Muscle layer of colon (tissue), 2 donors: ENCODE measurements at regions not wholly inside any gene's neighbourhood (a gene's known extent, or its start where the extent isn't known, plus 50 kb on each side); places are given as distances from the start of the nearest gene placed in this dataset.

ENCODE experiments used
- H3K27ac ChIP-seq: one replicate; pipeline ENCODE4 v1.7.0; 2013; ENCODE audit warnings: low read depth, mild to moderate bottlenecking, low read length, moderate library complexity
- H3K27me3 ChIP-seq, 2 donors: one replicate each; pipeline ENCODE4 v1.7.0; 2013; ENCODE audit warnings: low read length in 2 of 2, mild to moderate bottlenecking in 2 of 2; ENCODE audit not compliant: insufficient read depth in 2 of 2, control insufficient read depth in 1 of 2
- H3K36me3 ChIP-seq: one replicate; pipeline ENCODE4 v1.7.0; 2013; ENCODE audit warnings: mild to moderate bottlenecking, low read length; ENCODE audit not compliant: insufficient read depth
- H3K4me1 ChIP-seq: one replicate; pipeline ENCODE4 v1.7.0; 2013; ENCODE audit warnings: mild to moderate bottlenecking, low read length; ENCODE audit not compliant: insufficient read depth
- H3K4me3 ChIP-seq, 2 donors: one replicate each; pipeline ENCODE4 v1.7.0; 2013; ENCODE audit warnings: low read length in 2 of 2, low read depth in 1 of 2, mild to moderate bottlenecking in 1 of 2, moderate library complexity in 1 of 2
- H3K9ac ChIP-seq: one replicate; pipeline ENCODE4 v1.7.0; 2013; ENCODE audit warnings: low read length
- H3K9me3 ChIP-seq: one replicate; pipeline ENCODE4 v1.7.0; 2013; ENCODE audit warnings: mild to moderate bottlenecking, low read length
- donor health status: abdominal sarcoma.
- donor health status: Adenocarcinoma of cecum.

DNA sequence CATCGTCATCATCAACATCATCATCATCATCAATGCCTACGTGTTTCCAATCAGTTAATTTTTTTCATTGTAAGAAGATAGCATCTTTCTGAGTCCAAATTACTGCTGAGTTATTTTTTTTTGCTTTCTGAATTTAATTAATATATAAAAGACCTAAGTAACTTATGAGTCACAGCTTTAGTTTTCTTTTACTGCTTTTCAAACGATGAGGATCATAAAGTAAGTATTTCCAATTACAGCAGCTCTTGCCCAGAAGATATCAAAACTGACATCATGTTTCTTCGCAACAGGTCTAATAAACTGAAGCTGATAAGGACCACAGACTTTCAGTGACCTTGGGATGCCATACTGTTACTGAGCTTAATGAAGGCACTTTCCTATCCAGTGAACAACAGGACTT, 442.2 kb downstream of the DSEL start:
- no peak overlapping the region for H3K4me3 ChIP-seq
- H3K9ac ChIP-seq, result no peak overlapping the region
- H3K4me1 ChIP-seq, result no peaks in the 10 kb centered on the region
- no peaks in the 10 kb centered on the region for H3K9me3 ChIP-seq
- no peak overlapping the region for H3K27ac ChIP-seq
- no peaks in the 10 kb centered on the region for H3K27me3 ChIP-seq
- H3K36me3 ChIP-seq, result no peaks in the 10 kb centered on the region

DNA sequence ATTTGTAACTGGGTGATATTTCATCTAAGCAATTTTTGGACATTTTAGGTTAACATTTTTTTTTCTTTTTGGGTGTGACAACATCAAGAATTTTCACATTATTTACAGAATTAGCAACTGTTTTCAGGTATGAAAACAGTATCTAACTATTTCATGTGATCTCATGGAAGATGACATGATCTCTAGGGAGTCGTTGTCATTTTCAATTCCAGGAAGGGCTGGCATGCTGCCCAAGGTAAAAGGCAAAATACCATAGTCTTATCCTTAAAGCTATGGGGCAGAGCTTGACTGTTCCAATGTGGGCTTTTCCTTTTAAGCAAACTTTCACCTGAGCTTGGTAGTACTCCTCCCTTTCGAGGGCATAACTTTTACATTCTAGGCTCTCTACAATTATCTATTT, 443.7 kb downstream of the DSEL start:
- Histone ChIP-seq H3K27me3 (no peaks in the 10 kb centered on the region), H3K4me1 (no peaks in the 10 kb centered on the region), H3K4me3 (no peak overlapping the region), H3K36me3 (no peaks in the 10 kb centered on the region), H3K9ac (no peak overlapping the region), H3K9me3 (no peaks in the 10 kb centered on the region), H3K27ac (no peak overlapping the region)

- Histone ChIP-seq H3K27ac (no peak overlapping the region), H3K36me3 (no peaks in the 10 kb centered on the region), H3K9ac (no peak overlapping the region), H3K9me3 (no peaks in the 10 kb centered on the region), H3K27me3 (no peaks in the 10 kb centered on the region), H3K4me3 (no peak overlapping the region), H3K4me1 (no peaks in the 10 kb centered on the region)
Measured at GRCh38 chr18:67068608-67069007, 447.9 kb downstream of the DSEL start.

DNA sequence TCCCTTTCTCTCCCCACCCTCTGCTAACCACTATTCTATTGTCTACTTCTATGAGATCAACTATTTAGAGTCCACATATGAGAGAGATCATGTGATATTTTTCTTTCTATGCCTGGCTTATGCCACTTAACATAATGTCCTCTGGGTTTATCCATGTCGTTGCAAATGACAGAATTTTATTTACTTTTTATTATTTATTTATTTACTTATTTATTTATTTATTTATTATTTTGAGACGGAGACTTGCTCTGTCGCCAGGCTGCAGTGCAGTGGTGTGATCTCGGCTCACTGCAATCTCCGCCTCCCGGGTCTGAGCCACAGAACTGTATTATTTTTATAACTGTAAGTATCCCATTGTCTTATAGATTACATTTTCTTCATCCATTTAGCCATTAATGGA, 443.4 kb upstream of the CDH19 start:
- Histone ChIP-seq H3K27ac (no peak overlapping the region), H3K9me3 (no peaks in the 10 kb centered on the region), H3K36me3 (no peaks in the 10 kb centered on the region), H3K9ac (no peak overlapping the region), H3K4me1 (no peaks in the 10 kb centered on the region), H3K4me3 (no peak overlapping the region), H3K27me3 (no peaks in the 10 kb centered on the region)

DNA sequence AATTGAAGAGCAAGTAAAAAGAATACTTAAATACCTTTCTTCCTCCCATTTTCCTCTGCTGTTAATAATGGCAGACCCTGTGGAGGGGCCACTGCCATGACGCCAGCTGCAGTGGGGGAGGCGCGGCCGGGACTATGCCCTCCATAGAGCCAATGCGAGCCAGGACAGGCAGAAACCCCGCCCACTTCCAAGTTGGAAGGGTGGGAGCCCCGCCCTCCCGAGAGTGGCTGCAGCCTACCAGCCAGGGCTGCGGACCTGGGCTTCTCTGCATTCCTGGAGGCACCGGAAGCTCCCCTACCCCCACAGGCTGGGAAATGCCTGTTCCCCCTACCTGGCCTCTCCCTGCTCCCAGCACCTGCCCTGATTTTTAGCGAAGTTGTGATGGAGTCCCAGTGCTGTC, 439.4 kb upstream of the CDH19 start:
- Histone ChIP-seq H3K27me3 (no peaks in the 10 kb centered on the region), H3K9ac (no peak overlapping the region), H3K4me1 (no peaks in the 10 kb centered on the region), H3K9me3 (no peaks in the 10 kb centered on the region), H3K27ac (no peak overlapping the region), H3K4me3 (no peak overlapping the region), H3K36me3 (no peaks in the 10 kb centered on the region)

DNA sequence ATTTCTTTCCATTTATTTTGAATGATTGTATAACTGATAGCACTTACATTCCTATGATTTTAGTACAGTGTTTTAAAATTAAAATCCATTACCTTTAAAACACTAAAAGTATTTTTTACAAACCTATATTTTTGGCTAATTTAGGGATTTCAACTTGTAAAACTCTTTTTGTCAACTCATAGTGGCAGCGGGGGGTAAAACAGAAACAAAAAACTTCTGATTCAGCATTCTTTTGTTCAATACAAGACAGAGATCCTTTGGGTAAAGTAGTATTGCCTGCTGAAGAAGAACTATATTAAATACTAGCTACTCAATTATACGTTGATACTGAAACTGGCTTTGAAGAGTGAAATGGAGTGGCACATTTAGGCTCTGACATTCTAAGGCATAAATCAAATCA, 437.4 kb upstream of the CDH19 start:
- Histone ChIP-seq H3K4me3 (no peak overlapping the region), H3K4me1 (no peaks in the 10 kb centered on the region), H3K36me3 (no peaks in the 10 kb centered on the region), H3K27me3 (no peaks in the 10 kb centered on the region), H3K9me3 (no peaks in the 10 kb centered on the region), H3K9ac (no peak overlapping the region), H3K27ac (no peak overlapping the region)

DNA sequence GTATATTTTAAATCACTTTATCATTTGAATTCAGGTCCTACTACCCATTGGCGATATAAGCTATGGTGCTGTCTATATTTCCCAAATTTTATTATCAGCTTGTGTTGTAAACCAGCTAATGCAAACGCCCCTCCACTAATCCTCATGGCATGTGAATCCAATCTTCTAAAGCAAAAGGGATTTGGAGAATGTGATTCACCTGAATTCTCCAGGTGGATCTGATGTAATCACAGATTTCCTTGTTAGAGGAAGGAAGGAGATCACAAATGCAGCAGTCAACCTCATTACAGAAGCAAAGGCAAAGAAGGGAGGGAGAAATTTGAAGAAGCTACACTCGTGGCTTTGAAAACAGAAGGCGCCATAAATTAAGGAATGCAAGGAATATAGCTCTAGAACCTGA, 431.1 kb upstream of the CDH19 start:
- H3K27ac ChIP-seq, result no peak overlapping the region
- no peaks in the 10 kb centered on the region for H3K36me3 ChIP-seq
- H3K4me1 ChIP-seq, result no peaks in the 10 kb centered on the region
- no peak overlapping the region for H3K9ac ChIP-seq
- no peak overlapping the region for H3K4me3 ChIP-seq
- no peaks in the 10 kb centered on the region for H3K27me3 ChIP-seq
- no peaks in the 10 kb centered on the region for H3K9me3 ChIP-seq

GRCh38 chr18:67023059-67023458, 419.2 kb upstream of the CDH19 start:
- no peaks in the 10 kb centered on the region for H3K4me1 ChIP-seq
- no peaks in the 10 kb centered on the region for H3K9me3 ChIP-seq
- no peak overlapping the region for H3K27ac ChIP-seq
- no peak overlapping the region for H3K9ac ChIP-seq
- H3K4me3 ChIP-seq, result no peak overlapping the region
- H3K27me3 ChIP-seq, result no peaks in the 10 kb centered on the region
- no peaks in the 10 kb centered on the region for H3K36me3 ChIP-seq

DNA sequence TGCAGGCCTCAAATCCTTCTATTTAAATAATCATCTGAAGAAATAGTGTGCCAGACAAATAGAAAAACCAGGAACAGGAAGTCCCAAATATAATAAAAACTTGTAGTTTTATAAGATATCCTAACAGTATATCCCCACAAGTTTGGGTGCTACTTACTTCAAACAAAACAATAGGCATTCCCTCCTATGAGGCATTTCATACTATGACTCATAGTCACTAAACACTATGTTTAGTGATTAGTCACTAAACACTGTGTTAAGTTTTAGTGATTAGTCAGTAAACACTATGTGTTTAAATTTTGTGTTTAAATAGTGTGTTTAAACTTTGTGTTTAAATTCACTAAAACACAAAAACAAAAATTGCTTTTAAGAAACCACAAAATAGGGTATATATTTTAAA, 407.0 kb upstream of the CDH19 start:
- no peaks in the 10 kb centered on the region for H3K27me3 ChIP-seq
- no peak overlapping the region for H3K4me3 ChIP-seq
- H3K9ac ChIP-seq, result no peak overlapping the region
- no peak overlapping the region for H3K27ac ChIP-seq
- H3K36me3 ChIP-seq, result no peaks in the 10 kb centered on the region
- H3K9me3 ChIP-seq, result no peaks in the 10 kb centered on the region
- no peaks in the 10 kb centered on the region for H3K4me1 ChIP-seq

DNA sequence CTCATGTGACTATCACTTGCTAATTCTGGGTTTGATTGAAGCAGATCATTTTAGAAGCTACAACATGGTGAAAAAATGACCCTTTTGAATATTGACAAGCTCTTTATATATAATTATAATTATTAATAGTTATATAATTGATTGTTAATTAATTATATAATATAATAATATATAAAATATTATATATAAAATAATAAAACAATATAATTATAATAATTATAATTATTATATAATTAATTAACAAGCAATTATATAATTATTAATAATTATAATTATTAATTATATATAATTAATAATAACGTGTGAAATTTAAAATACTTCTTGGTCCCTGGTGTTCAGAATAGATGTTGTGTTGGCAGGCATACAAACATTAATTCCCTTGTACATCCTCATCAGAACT, 404.1 kb upstream of the CDH19 start:
- Histone ChIP-seq H3K4me3 (no peak overlapping the region), H3K9ac (no peak overlapping the region), H3K36me3 (no peaks in the 10 kb centered on the region), H3K9me3 (no peaks in the 10 kb centered on the region), H3K27ac (no peak overlapping the region), H3K27me3 (no peaks in the 10 kb centered on the region), H3K4me1 (no peaks in the 10 kb centered on the region)

DNA sequence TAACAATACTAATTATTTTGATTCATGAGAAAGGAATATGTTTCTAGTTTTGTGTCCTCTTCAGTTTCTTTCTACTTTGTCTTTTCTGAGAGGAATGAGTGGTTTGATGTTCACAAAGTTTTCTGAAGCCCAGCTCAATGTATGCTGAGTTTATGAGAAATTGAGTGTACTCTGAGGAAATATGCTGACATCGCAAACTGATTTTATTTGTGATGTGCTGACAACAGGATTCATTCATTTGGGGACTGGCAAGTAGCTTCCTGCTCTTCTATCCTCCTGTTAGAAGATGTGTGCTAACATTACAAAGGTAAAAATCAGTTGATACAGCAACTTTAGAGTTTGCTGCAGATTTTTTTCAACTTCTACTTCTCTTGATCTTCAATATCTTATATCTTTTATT, 403.2 kb upstream of the CDH19 start:
- H3K27ac ChIP-seq, result no peak overlapping the region
- H3K36me3 ChIP-seq, result no peaks in the 10 kb centered on the region
- H3K4me1 ChIP-seq, result no peaks in the 10 kb centered on the region
- no peak overlapping the region for H3K4me3 ChIP-seq
- H3K27me3 ChIP-seq, result no peaks in the 10 kb centered on the region
- no peaks in the 10 kb centered on the region for H3K9me3 ChIP-seq
- H3K9ac ChIP-seq, result no peak overlapping the region

DNA sequence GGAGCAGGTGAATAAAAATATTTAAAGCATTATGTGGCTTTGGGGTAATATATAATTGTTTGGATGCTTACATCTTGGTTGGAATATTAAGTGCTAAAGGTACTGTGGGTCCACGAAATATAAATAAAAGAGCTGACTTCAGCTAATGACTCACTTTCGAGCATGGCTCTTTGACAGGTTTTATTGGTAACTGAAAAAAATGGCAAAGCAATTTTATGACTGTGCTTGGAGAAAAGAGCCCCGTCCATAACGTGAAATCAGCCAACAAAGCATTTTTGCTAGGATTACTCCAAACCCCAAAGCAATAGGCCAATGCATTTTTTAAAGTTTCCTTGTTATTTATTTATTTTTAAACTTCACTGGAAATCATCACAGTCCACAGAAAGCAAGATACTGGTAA, 397.2 kb upstream of the CDH19 start:
- H3K36me3 ChIP-seq, result no peaks in the 10 kb centered on the region
- no peaks in the 10 kb centered on the region for H3K9me3 ChIP-seq
- H3K9ac ChIP-seq, result no peak overlapping the region
- no peak overlapping the region for H3K4me3 ChIP-seq
- H3K4me1 ChIP-seq, result no peaks in the 10 kb centered on the region
- H3K27ac ChIP-seq, result no peak overlapping the region
- no peaks in the 10 kb centered on the region for H3K27me3 ChIP-seq
